ENCODE measurements at regions not wholly inside any gene's neighbourhood (a gene's known extent, or its start where the extent isn't known, plus 50 kb on each side); places are given as distances from the start of the nearest gene placed in this dataset.
A peak's percentile ranks its signal among the peaks of the same experiment; 100 is the strongest.
"Not testable (repeated sequence)": the region's sequence is repeated elsewhere in the genome, so short reads cannot be mapped to it uniquely, and the experiment has no call there.

DNA sequence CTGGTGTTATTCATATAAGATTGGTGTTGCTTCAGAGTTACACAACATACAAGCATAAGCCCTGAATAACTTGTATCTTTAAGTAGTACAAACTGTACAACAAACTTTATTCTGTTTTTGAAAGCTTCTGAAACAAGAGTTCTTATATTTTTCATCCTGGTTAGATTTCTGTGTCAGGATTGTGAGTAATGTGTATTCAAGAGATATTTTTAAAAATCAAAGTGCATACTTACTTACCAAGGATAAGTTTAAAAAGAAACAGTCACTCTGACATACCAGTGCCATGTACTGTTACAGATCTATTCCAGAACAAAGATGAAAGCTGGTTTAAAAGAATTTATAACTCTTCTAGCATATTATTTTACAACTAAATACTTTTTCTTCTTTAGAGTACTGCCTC is 755.1 kb downstream of the ZPLD1 start:
- no peak for DNase-seq

DNA sequence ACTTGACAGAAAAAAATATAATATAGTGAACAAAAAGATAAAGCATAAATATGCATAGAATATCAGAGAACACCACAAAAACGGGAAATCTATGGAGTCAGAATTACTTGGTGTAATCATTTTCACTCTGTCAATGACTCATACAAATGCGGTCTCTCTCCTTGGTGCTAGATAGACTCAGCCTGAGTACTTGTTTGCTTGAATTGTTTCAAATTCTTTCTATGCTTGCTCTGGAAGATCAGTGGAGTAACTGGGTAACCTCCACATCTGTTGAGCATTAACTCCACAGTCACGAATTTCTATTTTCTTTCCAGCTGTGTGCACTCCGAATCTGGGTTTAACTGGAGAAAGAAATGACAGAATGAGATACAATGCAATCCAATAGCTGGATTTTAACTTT is 760.4 kb downstream of the ZPLD1 start:
- no peak for DNase-seq

DNA sequence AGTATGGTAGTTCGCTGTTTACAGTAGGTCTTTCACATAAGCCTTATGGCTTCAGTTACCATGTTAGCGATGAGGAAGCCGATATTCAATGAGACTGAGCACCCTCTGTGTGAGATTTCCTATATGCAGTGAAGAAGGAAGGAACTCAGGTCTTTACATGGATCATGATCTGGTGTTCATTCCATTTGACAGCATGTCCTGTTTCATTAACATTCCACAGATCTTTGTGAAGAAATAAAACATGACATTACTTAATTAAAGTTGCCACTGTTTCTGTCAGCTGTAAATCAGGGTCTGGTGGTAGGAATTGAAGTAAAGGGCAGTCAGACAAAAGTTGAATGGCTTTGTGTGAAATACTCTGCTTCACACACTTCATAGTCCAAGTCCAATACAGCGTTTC is 768.6 kb downstream of the ZPLD1 start:
- no peak for DNase-seq

DNA sequence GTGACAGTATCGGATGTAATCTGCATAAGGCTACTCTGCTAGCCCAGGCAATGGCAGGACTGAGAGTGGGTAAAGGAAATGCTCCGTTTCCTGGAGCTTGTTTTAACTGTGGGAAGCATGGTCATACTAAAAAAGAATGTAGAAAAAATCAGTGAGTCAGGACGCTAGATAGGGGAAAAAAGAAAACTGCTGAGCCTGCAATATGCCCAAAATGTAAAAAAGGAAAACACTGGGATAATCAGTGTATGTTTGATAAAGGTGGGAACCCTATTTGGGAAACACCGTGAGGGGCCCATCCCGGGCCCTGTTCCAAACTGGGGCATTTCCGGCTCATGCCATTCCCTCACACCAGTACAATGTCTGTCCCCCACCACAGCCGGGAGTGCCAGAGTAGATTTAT is 775.8 kb downstream of the ZPLD1 start:
- DNase-seq, result no peak

DNA sequence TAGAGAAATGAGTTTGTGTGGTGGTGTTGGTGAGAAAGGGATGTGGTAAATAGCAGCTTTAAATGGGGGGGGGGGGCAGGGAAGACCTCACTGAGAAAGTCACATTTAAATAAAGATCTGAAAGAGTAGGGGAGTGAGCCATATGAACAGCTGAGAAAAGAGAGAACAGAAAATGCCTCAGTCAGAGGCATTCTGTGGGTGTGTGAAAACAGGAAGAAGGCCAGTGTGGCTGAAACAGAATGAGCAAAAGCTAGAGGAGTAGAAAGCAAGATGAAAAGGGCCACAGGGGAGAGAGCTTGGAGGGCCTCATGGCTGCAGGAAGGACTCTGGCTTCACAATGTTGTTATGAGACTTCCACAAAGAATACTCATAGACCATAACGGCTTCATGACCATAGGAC is 783.3 kb downstream of the ZPLD1 start:
- no peak for DNase-seq

DNA sequence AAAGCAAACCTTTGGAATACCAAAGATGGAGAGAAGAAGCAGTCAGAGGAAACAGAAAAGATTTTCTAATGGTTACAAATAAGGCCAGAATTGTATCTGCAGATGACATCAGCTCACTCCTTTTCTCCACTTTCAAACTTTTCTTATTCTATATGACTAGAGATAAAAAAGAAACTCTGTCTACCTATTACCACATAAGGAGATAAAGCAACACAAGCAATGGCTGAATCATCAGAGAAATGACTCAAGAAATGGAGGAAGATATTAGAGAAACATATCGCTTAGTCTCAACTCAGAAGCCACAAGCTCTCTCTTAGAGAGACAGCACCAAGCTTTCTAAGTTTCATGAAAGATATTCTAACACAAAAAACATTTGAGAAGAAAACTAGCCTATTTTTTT is 784.0 kb downstream of the ZPLD1 start:
- no peak for DNase-seq

DNA sequence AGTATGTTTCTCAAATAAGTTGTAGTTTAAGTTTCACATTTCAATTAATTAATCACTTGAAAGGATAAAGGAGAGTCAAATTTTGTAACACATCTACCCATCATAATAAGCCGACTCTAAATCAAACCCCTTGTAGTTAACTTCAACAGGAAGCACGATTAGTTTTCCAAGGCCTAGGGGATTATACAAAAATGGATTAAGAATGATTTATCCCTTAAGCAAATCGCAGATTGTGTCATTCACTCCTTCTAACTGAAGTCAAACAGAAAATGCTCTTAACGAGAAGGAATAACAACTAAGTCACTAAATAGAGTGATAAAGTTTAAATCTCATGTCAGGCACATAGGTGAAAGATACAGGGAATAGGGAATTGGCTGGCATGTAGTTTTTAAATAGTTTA is 792.8 kb downstream of the ZPLD1 start:
- no peak for DNase-seq

DNA sequence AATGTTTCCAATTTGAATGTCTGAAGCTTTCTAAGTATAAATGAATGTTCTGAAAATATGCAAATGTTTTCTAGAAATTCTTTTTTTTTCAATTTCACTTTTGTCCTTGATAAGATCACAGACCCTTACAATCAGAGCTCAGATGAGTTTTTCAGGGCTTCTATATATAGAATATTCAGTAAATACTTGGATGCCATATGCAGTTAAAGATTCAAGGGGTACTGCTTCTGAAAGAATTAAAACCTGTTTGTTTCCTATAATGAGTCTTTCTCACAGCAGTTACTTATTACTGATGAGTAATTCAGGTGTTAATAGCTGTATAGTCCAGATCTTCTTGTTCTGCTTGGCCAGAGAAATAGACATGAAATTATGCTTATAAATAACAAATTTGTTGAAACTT is 812.6 kb downstream of the ZPLD1 start:
- no peak for DNase-seq

DNA sequence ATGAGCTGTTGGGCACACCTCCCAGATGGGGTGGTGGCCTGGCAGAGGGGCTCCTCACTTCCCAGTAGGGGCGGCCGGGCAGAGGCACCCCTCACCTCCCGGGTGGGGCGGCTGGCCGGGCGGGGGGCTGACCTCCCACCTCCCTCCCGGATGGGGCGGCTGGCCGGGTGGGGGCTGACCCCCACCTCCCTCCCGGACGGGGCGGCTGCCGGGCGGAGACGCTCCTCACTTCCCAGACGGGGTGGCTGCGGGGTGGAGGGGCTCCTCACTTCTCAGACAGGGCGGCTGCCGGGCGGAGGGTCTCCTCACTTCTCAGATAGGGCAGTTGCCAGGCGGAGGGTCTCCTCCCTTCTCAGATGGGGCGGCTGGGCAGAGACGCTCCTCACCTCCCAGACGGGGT is 820.0 kb downstream of the ZPLD1 start:
- DNase-seq, result not testable (repeated sequence)

DNA sequence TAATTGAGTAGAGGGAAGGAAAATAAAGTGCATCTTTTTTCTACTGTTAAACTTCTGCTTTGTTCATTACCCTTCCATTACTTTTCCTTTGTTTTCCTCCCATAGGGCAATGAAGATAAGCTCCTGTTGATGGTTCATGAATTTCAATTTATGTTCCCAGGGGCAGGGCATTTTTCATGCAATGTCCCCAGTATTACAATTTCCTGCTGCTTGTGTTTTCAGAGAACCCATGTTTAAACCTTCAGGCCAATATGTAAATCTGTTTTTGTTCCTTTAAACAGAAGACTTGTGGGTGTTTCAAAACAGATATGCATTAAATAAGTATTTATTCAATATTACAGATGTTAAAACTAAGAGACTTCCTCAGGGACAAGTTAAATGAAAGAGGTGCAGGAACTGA is 834.5 kb downstream of the ZPLD1 start:
- DNase-seq, result no peak

DNA sequence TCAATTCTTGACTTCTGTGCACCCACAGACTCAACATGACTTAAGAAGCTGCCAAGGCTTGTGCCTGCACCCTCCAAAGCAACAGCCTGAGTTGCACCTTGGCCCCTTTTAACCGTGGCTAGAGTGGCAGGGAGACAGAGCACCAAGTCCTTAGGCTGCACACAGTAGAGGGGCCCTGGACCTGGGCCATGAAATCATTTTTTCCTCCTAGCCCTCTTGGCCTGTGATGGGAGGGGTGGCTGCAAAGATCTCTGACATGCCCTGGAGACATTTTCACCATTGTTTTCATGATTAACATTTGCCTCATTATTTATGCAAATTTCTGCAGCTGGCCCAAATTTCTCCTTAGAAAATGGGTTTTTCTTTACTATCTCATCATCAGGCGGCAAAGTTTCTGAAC is 836.8 kb downstream of the ZPLD1 start:
- no peak for DNase-seq

DNA sequence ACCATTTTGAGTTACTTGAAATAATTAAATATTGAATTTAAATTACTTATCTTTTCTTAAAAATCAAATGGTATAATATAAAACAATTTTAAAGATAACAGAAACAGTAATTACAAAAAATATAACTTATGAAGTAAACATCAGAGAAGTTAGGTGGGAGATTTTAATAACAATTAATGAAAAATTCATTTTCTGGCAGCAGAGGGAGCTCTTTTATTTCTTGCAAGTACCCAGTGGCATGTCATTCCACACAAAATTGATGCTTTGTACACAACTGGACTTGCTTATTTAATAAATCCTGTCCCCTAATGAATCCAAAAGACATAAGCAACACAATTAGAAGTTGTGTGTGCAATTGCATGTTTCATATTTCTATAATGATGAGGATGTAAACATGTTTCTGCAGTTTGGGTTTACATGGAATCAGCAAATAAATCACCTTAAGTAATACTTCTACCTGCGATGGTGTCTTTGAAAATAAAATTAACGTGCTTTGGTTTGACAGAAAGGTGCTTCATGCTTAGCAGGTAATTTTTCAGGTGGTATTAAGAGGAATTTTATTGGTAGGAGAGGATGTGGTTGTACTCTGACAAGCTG is 861.3 kb downstream of the ZPLD1 start:
- DNase-seq, result peak; percentile 35

DNA sequence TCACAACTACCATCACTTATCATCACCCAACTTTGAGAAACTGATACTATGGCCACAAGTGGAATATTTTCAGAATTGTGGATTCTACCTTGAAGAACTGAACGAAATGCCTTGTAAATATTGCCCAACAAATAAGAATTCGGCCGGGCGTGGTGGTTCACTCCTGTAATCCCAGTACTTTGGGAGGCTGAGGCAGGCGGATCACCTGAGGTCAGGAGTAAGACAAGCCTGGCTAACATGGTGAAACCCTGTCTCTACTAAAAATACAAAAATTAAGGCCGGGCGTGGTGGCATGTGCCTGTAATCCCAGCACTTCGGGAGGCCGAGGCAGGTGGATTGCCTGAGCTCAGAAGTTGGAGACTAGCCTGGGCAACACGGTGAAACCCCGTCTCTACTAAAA is 862.7 kb downstream of the ZPLD1 start:
- not testable (repeated sequence) for DNase-seq

DNA sequence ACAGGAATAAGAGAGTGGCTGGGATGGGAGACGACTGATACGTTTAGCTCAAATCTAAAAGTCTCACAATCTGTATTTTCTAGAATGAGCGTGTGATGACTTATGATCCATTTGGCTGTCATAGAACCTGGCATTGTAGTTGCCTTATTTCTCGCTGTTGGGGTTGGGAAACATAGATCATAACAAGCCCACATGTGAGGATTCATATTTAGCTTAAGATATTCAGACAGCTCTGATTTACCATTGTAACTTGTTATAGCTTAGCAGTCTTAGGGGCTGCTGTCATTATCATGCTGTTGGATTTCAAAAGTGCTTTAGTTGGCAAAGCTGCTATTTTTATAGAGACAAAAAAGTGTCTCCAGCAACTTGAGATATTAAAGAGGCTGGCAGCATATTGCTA is 871.3 kb downstream of the ZPLD1 start:
- DNase-seq, result no peak

DNA sequence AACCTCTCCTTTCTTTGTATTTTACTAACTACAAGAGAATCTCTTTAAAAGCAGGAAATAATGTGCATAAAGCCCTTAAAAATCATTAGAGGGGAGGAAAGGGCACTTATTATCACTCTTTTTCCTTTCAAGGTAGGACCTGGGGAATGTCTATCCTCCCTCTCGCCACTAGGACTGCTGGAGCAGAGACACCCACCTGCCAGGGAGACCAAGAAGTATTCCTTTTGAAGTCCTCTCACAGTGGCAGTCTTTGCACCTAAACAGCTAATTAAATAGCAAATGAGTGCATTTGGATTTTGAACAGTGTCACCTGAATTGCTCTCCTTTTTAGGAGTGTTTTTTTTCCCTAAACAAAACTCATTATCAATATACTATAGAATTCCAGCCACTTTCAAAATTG is 874.1 kb downstream of the ZPLD1 start:
- no peak for DNase-seq

DNA sequence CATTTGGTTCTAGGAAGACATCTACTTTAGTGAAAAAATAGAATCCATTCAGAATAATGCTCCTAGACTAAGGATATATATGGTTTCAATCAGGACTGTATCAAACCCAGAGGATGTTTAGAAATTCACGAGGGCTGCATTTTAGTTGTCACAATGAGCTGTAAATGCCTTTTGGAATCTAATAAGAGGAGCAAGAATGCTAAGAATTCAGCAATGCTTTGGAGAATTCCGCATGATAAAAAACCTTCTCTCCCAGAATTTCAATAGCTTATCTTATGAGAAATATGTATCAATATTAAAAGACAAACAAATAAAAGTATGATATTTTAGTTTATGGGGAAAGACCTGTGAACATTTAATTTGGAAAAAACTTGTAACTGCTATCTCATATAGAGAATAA is 885.1 kb downstream of the ZPLD1 start:
- DNase-seq, result no peak

DNA sequence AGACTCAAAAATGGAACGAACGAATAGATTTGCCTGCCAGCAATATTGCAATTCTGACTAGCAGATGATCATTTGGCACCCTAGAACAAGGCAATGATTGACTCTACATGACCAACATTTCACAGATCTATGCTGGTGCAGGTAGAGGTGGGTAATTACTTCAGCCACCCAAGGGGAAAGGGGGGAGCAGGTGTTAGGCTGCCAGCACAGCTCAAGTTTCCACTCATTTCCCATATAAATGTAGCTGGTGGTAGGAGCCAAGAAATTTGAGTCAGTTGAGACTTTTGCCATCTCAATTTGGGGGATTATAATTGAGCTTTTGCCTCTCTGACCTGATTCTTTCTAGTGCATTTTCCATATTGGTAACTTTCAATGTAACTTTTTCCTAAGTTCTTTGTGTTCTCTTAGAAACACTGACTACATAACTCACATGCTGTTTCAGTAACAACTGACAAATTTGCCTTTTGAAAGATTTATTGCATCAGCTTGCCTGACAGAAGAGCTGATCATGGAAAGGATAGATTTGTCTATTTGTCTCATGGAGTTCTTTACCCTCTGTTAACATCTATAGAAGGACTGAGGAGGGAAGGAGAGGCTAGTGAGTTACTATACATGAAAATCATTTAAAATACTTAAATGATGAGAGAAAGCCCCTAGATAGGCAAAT is 902.5 kb downstream of the ZPLD1 start:
- DNase-seq, result no peak

DNA sequence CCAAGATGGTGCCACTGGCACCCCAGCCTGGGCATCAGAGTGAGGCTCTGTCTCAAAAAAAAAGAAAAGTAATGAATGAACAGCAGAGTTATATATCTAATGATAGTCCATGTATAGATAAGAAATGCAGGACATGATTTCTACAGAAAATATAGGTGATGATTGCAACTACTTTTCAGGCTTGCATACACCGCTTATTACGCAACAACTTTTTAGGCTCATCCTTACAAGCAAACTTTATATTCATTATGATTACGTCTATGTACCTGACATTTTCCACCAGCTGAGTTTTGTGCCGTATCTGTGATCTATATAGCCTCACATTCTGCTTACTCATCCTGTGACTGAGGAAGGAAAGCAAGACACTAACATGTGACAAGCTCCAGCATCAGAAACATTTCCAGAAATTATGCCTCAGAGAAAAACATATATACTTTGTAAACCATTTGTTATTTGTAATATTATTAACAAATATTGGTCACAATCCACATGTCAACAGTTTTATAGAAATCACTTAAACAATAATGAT is 906.3 kb downstream of the ZPLD1 start:
- DNase-seq, result no peak

DNA sequence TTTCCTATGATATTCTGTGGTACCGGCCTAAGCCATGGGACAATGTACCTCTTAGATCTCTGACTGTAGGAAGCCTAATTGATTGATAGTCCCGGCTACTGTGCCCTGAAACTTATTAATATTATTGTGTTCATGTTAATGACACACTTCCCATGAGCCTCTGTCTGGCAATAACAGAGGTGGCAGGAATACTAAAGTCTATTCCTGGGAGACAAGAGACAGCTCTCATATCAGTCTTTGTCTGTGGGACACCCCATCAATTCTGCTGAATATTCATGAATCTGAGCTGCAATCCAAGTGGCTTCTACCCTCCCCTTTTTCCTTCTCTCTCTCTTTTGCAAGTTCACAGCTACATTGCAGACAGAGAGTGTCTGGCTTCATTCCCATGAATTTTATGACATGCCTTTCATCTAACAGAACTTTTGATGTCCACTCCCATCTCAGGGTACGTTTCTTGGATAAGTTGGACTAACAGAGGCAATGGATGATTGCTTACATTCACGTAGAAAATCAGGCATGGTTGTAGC is 907.5 kb downstream of the ZPLD1 start:
- DNase-seq, result no peak

DNA sequence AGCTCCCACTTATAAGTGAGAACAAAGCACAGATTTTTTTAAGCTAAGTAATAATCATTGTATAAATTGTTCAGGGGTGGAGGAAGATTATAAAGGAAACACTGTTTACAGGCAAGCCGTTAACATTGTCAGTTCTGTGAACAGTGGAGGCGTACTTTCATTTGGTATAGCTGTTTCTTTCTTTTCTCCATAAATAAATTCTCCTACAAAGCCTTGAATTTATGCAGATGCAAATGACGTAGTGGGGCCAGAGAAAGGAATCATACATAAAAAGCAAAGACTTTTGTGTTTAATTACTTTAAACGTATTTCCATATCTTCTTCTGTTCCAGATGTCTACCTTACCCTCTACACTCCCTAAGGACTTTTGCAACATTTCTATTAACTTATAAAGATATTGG is 914.9 kb downstream of the ZPLD1 start:
- no peak for DNase-seq

DNA sequence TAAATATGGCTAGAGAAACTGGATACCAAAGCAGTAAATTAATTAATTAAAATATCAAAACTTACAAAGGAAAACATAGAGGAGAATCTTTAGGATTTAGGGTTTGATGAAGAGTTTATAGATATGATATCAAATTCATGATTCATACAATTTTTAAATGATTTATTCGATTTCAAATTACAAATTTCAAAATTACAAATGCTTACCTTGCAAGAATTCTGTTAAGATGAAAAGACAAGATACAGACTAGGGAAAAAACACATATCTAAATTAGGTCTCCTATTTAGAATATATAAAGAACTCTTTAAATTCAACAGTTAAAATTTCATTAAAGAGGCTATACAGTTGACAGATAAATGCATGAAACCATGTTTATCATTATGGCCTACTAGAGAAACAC is 930.7 kb downstream of the ZPLD1 start:
- DNase-seq, result no peak

DNA sequence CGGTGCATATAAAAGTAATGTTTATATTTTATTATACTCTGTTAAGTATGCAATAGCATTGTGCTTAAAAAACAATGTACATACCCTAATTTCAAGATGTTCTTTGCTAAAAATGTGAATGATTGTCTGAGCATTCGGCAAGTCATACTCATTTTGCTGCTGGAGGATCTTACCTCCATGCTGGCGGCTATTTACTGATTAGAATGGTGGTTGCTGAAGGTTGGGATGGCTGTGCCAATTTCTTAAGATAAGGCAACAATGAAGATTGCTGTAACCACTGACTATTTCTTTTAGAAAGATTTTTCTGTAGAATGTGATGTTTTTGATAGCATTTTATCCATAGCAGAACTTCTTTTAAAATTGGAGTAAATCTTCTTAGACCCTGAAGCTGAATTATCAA is 932.7 kb downstream of the ZPLD1 start:
- DNase-seq, result no peak

DNA sequence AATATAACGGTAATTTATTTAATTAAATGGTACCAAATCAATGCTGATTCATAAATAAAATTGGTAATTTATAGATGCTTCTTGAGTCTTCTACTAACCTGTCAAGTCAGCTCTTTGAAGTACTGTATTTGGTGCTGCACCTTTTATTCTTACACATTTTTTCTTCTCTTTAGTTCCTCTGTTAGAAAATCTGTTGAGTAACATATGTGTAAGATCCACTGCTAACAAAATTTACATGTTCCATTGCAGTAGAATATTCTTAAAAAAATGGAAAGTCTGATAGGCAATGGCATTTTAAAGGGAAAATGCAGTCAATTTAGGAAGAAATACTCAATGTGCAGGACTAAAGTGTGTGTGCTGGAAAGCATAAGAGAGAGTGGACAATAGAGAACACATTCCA is 936.6 kb downstream of the ZPLD1 start:
- DNase-seq, result no peak

DNA sequence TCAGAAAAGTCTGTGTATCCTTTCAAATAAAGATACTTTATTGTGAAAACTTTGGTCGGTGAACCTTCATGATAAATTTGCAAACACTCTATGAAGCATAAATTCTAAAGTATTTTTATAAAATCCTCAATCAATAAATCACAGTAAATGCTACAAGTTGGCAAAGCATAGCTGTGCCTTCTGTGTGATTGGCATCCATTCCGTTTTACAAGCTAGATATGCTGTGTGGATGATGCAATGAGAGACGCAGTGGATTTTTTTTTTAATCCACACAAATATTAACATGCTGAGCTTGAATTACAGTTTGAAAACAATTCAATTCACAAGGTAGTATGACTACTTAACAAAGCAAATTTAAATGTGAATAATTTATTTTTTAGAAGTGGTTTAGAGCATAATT is 937.2 kb downstream of the ZPLD1 start:
- no peak for DNase-seq

DNA sequence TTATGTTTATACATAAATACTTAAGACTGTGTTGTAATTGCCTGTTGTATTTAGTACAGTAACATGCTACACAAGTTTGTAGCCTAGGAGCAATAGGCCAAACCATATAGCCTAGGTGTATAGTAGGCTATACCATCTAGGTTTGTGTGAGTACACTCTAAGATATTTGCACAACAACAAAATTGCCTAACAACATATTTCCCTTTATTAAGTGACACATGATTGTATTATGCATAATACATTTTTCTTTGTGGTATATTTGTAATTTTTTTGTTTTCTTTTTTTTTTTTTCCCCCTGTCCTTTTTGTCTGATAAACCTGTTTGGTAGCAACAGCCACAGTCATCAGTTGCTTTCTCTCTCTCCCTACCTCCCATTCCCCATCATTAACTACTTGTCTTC is 945.6 kb downstream of the ZPLD1 start:
- DNase-seq, result no peak

Data from hematopoietic multipotent progenitor cell treated with erythropoietin and hydrocortisone succinate and interleukin-3 and kit ligand, for 8 days (in vitro differentiated cells).